Endothelial cell (in vitro differentiated cells): ENCODE measurements at regions not wholly inside any gene's neighbourhood (a gene's known extent, or its start where the extent isn't known, plus 50 kb on each side); places are given as distances from the start of the nearest gene placed in this dataset.

Experiments used
- DNase-seq: peaks from one replicate; pipeline ENCODE4 v3.0.0; 2021; ENCODE audit warnings: low spot score
- H3K27ac Mint-ChIP-seq: one replicate; pipeline ENCODE4 v1.8.0; 2021; ENCODE audit warnings: mixed read lengths, inconsistent platforms; ENCODE audit not compliant: unreplicated experiment
- H3K27me3 Mint-ChIP-seq: one replicate; pipeline ENCODE4 v1.8.0; 2021; ENCODE audit warnings: mild to moderate bottlenecking, moderate library complexity, mixed read lengths, inconsistent platforms; ENCODE audit not compliant: unreplicated experiment
- H3K36me3 Mint-ChIP-seq: one replicate; pipeline ENCODE4 v1.8.0; 2021; ENCODE audit warnings: mild to moderate bottlenecking, low read depth, mixed read lengths, inconsistent platforms; ENCODE audit not compliant: unreplicated experiment
- H3K4me1 Mint-ChIP-seq: one replicate; pipeline ENCODE4 v1.8.0; 2021; ENCODE audit warnings: mild to moderate bottlenecking, mixed read lengths, inconsistent platforms; ENCODE audit not compliant: unreplicated experiment
- H3K4me3 Mint-ChIP-seq: one replicate; pipeline ENCODE4 v1.8.0; 2021; ENCODE audit warnings: mild to moderate bottlenecking, mixed read lengths, inconsistent platforms; ENCODE audit not compliant: unreplicated experiment
- H3K9me3 Mint-ChIP-seq: one replicate; pipeline ENCODE4 v1.8.0; 2021; ENCODE audit warnings: mixed read lengths, inconsistent platforms; ENCODE audit not compliant: unreplicated experiment
- CTCF ChIP-seq: fragments of 200-600 bp; sonication (generic); IDR thresholded peaks from one replicate; pipeline ENCODE4 v1.5.0; 2021; ENCODE audit warnings: antibody characterized with exemption; ENCODE audit not compliant: unreplicated experiment

- Mint-ChIP-seq H3K36me3 (peaks cover 9% of the 10 kb centered on the region), H3K27ac (no peak overlapping the region), H3K9me3 (no peaks in the 10 kb centered on the region), H3K27me3 (no peaks in the 10 kb centered on the region), H3K4me3 (no peak overlapping the region), H3K4me1 (peaks cover 3% of the 10 kb centered on the region)
- no peak for TF ChIP-seq CTCF
- no peak for DNase-seq
Observed at GRCh38 chr6:109891924-109892323, 86.2 kb upstream of the GPR6 start.

GRCh38 chr6:109892451-109893435 lies 85.4 kb upstream of the GPR6 start:
- Mint-ChIP-seq H3K36me3 (peaks cover 9% of the 10 kb centered on the region), H3K27me3 (no peaks in the 10 kb centered on the region), H3K4me3 (no peak overlapping the region), H3K27ac (no peak overlapping the region), H3K9me3 (no peaks in the 10 kb centered on the region), H3K4me1 (peaks cover 3% of the 10 kb centered on the region)
- DNase-seq = no peak
- TF ChIP-seq CTCF = no peak

GRCh38 chr6:109893606-109894005 lies 84.5 kb upstream of the GPR6 start:
- Mint-ChIP-seq H3K4me3 (no peak overlapping the region), H3K4me1 (peaks cover 3% of the 10 kb centered on the region), H3K9me3 (no peaks in the 10 kb centered on the region), H3K27ac (no peak overlapping the region), H3K36me3 (peaks cover 9% of the 10 kb centered on the region), H3K27me3 (no peaks in the 10 kb centered on the region)
- TF ChIP-seq CTCF = no peak
- DNase-seq = no peak

DNA sequence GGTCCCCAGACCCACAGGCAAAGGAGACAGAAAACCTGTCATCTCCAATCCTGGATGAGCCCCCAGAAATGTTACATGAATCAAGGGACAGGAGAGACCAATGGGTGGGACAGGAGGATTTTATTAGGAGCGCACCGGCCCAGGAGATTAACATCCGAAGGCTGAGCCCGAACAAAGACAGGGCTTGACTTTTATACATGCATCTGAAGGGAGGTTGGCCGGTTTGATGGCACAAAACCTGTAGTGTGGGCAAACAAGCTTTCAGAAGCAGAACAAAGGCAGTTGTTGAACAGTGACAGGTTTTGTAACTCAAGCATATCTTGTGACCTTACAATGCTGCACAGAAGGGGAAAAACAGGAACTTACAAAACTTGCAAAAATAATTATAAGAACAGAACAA lies 83.9 kb upstream of the GPR6 start:
- Mint-ChIP-seq H3K27ac (no peak overlapping the region), H3K27me3 (no peaks in the 10 kb centered on the region), H3K4me3 (no peak overlapping the region), H3K36me3 (peaks cover 9% of the 10 kb centered on the region), H3K4me1 (peaks cover 3% of the 10 kb centered on the region), H3K9me3 (no peaks in the 10 kb centered on the region)
- no peak for DNase-seq
- no peak for TF ChIP-seq CTCF

- H3K9me3 Mint-ChIP-seq = no peaks in the 10 kb centered on the region
- H3K4me3 Mint-ChIP-seq = no peak overlapping the region
- H3K4me1 Mint-ChIP-seq = peaks cover 3% of the 10 kb centered on the region
- DNase-seq = no peak
- H3K36me3 Mint-ChIP-seq = peaks cover 9% of the 10 kb centered on the region
- no peak overlapping the region for H3K27ac Mint-ChIP-seq
- no peaks in the 10 kb centered on the region for H3K27me3 Mint-ChIP-seq
- TF ChIP-seq CTCF = no peak
Observed at GRCh38 chr6:109896341-109896740, 81.8 kb upstream of the GPR6 start.
